ENCODE measurements at regions not wholly inside any gene's neighbourhood (a gene's known extent, or its start where the extent isn't known, plus 50 kb on each side); places are given as distances from the start of the nearest gene placed in this dataset.

- H3K56ac ChIP-seq (ENCODE audit: extremely low read depth, insufficient read depth, low read length): no peak overlapping the region
- H2BK15ac ChIP-seq (ENCODE audit: low read depth, low read length): no peak overlapping the region
- intact Hi-C loops (cut with micrococcal nuclease): no loop called here
- peaks cover 25% of the 10 kb centered on the region; the same call in 1 of the 2 replicates for H3K27me3 ChIP-seq (ENCODE audit: control insufficient read depth, insufficient read depth, low read length)
- TF ChIP-seq FOS (IDR thresholded peaks at IDR 0.05; ENCODE audit: low read depth, low read length) (no peak), CHD1 (IDR thresholded peaks at IDR 0.05; ENCODE audit: low read depth, low read length) (no peak), MAZ (IDR thresholded peaks at IDR 0.05; ENCODE audit: borderline replicate concordance, low read depth, low read length) (no peak), ELK1 (IDR thresholded peaks at IDR 0.05; ENCODE audit: borderline replicate concordance, low read depth, low read length) (no peak), POLR2A (IDR thresholded peaks at IDR 0.05; ENCODE audit: low read depth, low read length) (no peak), RFX5 (IDR thresholded peaks at IDR 0.05; ENCODE audit: low read depth, low read length) (no peak), BHLHE40 (IDR thresholded peaks at IDR 0.05; ENCODE audit: low read depth, low read length) (no peak), RAD21 (IDR thresholded peaks at IDR 0.05; ENCODE audit: low read length) (no peak), MAFK (IDR thresholded peaks at IDR 0.05; ENCODE audit: low read depth, low read length) (no peak), CTCF (conservative IDR thresholded peaks at IDR 0.05; ENCODE audit: low read depth, low read length) (no peak), MXI1 (IDR thresholded peaks at IDR 0.05; ENCODE audit: borderline replicate concordance, low read depth, low read length) (no peak), USF2 (IDR thresholded peaks at IDR 0.05; ENCODE audit: low read depth, low read length) (no peak)
- DNase-seq: no peak
- no peak overlapping the region for H4K91ac ChIP-seq (ENCODE audit: insufficient read depth, low read depth, low read length)
- no peaks in the 10 kb centered on the region for H3K9me3 ChIP-seq (ENCODE audit: control insufficient read depth, insufficient read depth, low read length)
- no peak overlapping the region for H4K5ac ChIP-seq (ENCODE audit: low read depth, low read length)
- no peaks in the 10 kb centered on the region for H3K9me1 ChIP-seq (ENCODE audit: insufficient read depth, low read length)
- no peak overlapping the region for H2AK5ac ChIP-seq (ENCODE audit: low read depth, low read length)
- H3K79me1 ChIP-seq (ENCODE audit: low read depth in 1 of 2, low read length in 2 of 2): no peaks in the 10 kb centered on the region
- H2AFZ ChIP-seq (replicated peaks; ENCODE audit: low read length, poor library complexity): no peak overlapping the region
- in situ Hi-C loops (cut with MboI; ENCODE audit: low sequenced_read_pairs): no loop called here
- no peaks in the 10 kb centered on the region for H3K36me3 ChIP-seq (ENCODE audit: control insufficient read depth, insufficient read depth, low read length)
- H3K18ac ChIP-seq (ENCODE audit: low read depth, low read length): no peak overlapping the region
- H4K8ac ChIP-seq (ENCODE audit: low read depth in 2 of 2, low read length in 2 of 2): no peak overlapping the region
- WGBS, 2 experiments (ENCODE audit: extremely low coverage in 2 of 2, insufficient read length in 1 of 2): 69% methylated on average over 5 of the region's 11 CpGs; no CpG with 5 or more reads in 1 of the 2 experiments
- H3K4ac ChIP-seq (ENCODE audit: low read depth, low read length): no peak overlapping the region
- no peak overlapping the region for H3K4me2 ChIP-seq (ENCODE audit: low read depth, low read length)
- no peak overlapping the region for H3K27ac ChIP-seq (ENCODE audit: insufficient read depth, low read length)
- dilution Hi-C loops (cut with HindIII; ENCODE audit: low sequenced_read_pairs, unreplicated experiment): no loop called here
- no peaks in the 10 kb centered on the region for H4K20me1 ChIP-seq (ENCODE audit: insufficient read depth, low read length)
- no peak overlapping the region for H2AK9ac ChIP-seq (replicated peaks; ENCODE audit: low read depth, low read length, poor library complexity)
- H3K4me3 ChIP-seq (ENCODE audit: insufficient read depth, low read depth, low read length): no peak overlapping the region
- H3K9ac ChIP-seq (ENCODE audit: low read depth, low read length): no peak overlapping the region
- H3K14ac ChIP-seq (replicated peaks; ENCODE audit: low read depth, low read length): no peak overlapping the region
- BruUV-seq (replicated peaks): no TSS peak
- H3K23ac ChIP-seq (ENCODE audit: low read depth, low read length): no peak overlapping the region
- CTCF ChIA-PET: no interaction called here
- no peak overlapping the region for H2BK120ac ChIP-seq (ENCODE audit: low read depth, low read length)
- POLR2A ChIA-PET (ENCODE audit: unreplicated experiment): no interaction called here
- H3K4me1 ChIP-seq (ENCODE audit: control insufficient read depth, insufficient read depth, low read length): no peaks in the 10 kb centered on the region
- H2BK20ac ChIP-seq (ENCODE audit: low read depth, low read length): no peak overlapping the region
- no peak overlapping the region for H2BK5ac ChIP-seq (ENCODE audit: low read depth, low read length, poor library complexity, severe bottlenecking)
- no peak for ATAC-seq (ENCODE audit: low read depth)
Observed at GRCh38 chr2:240300261-240300821, 135.1 kb upstream of the GPC1 start.

Measured in IMR-90 (cell line).